ENCODE measurements at regions not wholly inside any gene's neighbourhood (a gene's known extent, or its start where the extent isn't known, plus 50 kb on each side); places are given as distances from the start of the nearest gene placed in this dataset.

- Histone ChIP-seq H2AFZ (ENCODE audit: low read depth, low read length) (no peak overlapping the region), H3K27ac (ENCODE audit: low read length) (no peak overlapping the region), H3K79me2 (ENCODE audit: insufficient read depth, low read length) (no peaks in the 10 kb centered on the region), H4K20me1 (ENCODE audit: insufficient read depth, low read length) (no peaks in the 10 kb centered on the region), H3K4me2 (ENCODE audit: insufficient read depth, low read length) (no peak overlapping the region), H3K9me3 (ENCODE audit: insufficient read depth, low read length, severe bottlenecking) (no peaks in the 10 kb centered on the region), H3K9ac (ENCODE audit: low read depth, low read length) (no peak overlapping the region), H3K4me1 (ENCODE audit: insufficient read depth, low read length) (peaks cover 11% of the 10 kb centered on the region), H3K4me3 (ENCODE audit: low read depth in 1 of 2, low read length in 2 of 2) (no peak overlapping the region), H3K36me3 (ENCODE audit: insufficient read depth, low read length) (no peaks in the 10 kb centered on the region), H3K27me3 (ENCODE audit: insufficient read depth, low read length, poor library complexity) (no peaks in the 10 kb centered on the region)
- DNase-seq (no peak), ATAC-seq (ENCODE audit: insufficient read depth, low read depth) (no peak)
- TF ChIP-seq, protein P1, sequence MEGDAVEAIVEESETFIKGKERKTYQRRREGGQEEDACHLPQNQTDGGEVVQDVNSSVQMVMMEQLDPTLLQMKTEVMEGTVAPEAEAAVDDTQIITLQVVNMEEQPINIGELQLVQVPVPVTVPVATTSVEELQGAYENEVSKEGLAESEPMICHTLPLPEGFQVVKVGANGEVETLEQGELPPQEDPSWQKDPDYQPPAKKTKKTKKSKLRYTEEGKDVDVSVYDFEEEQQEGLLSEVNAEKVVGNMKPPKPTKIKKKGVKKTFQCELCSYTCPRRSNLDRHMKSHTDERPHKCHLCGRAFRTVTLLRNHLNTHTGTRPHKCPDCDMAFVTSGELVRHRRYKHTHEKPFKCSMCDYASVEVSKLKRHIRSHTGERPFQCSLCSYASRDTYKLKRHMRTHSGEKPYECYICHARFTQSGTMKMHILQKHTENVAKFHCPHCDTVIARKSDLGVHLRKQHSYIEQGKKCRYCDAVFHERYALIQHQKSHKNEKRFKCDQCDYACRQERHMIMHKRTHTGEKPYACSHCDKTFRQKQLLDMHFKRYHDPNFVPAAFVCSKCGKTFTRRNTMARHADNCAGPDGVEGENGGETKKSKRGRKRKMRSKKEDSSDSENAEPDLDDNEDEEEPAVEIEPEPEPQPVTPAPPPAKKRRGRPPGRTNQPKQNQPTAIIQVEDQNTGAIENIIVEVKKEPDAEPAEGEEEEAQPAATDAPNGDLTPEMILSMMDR (IDR thresholded peaks at IDR 0.05; ENCODE audit: borderline replicate concordance, extremely low read depth, low read length, poor library complexity, severe bottlenecking), result no peak
- no peak for TF ChIP-seq EZH2 (IDR thresholded peaks at IDR 0.05; ENCODE audit: borderline replicate concordance, low read depth, low read length, severe bottlenecking)
These were observed 54.6 kb upstream of the GUCY1A1 start for GRCh38 chr4:155612074-155612473.

DNA sequence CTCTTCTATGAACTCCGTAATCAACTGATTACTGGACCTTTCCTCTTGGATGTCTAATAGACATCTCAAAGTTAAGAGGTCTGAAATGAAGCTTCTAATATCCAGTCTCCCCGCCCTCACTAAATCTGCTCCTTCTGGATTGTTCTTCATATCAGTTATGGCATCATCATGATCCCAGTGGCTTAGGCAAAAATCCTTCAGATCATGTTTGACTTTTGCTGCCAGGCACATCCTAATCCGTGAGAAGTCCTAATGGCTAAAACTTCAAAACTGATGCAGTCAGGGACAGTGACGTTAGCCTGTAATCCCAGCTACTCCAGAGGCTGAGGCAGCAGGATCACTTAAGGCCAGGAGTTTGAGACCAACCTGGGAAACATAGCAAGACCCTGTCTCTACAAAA lies 55.1 kb upstream of the GUCY1A1 start:
- Histone ChIP-seq H3K9ac (ENCODE audit: low read depth, low read length) (no peak overlapping the region), H3K27ac (ENCODE audit: low read length) (no peak overlapping the region), H3K4me3 (ENCODE audit: low read depth in 1 of 2, low read length in 2 of 2) (no peak overlapping the region), H3K9me3 (ENCODE audit: insufficient read depth, low read length, severe bottlenecking) (no peaks in the 10 kb centered on the region), H3K36me3 (ENCODE audit: insufficient read depth, low read length) (no peaks in the 10 kb centered on the region), H3K27me3 (ENCODE audit: insufficient read depth, low read length, poor library complexity) (no peaks in the 10 kb centered on the region), H2AFZ (ENCODE audit: low read depth, low read length) (no peak overlapping the region), H4K20me1 (ENCODE audit: insufficient read depth, low read length) (no peaks in the 10 kb centered on the region), H3K4me1 (ENCODE audit: insufficient read depth, low read length) (peaks cover 11% of the 10 kb centered on the region), H3K4me2 (ENCODE audit: insufficient read depth, low read length) (no peak overlapping the region), H3K79me2 (ENCODE audit: insufficient read depth, low read length) (no peaks in the 10 kb centered on the region)
- no peak for DNase-seq
- no peak for ATAC-seq (ENCODE audit: insufficient read depth, low read depth)
- TF ChIP-seq, protein P1 (IDR thresholded peaks at IDR 0.05; ENCODE audit: borderline replicate concordance, extremely low read depth, low read length, poor library complexity, severe bottlenecking), result no peak
- no peak for TF ChIP-seq EZH2 (IDR thresholded peaks at IDR 0.05; ENCODE audit: borderline replicate concordance, low read depth, low read length, severe bottlenecking)

DNA sequence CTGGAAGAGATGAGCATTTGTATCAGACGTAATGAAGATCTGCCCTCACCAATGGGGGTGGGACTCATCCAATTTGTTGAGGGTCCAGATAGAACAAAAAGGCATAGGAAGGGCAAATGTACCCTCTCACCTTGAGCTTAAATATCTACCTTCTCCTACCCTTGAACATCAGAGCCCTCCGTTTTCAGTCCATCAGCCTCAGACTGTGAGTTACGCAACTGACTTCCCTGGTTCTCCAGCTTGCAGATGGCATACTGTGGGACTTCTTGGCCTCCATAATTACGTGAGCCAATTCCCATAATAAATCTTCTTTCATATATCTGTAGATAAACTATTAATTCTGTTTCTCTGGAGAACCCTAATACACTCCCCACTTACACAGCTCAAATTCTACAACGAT lies 56.5 kb upstream of the GUCY1A1 start:
- Histone ChIP-seq H3K27ac (ENCODE audit: low read length) (no peak overlapping the region), H3K79me2 (ENCODE audit: insufficient read depth, low read length) (no peaks in the 10 kb centered on the region), H3K4me3 (ENCODE audit: low read depth in 1 of 2, low read length in 2 of 2) (no peak overlapping the region), H3K9me3 (ENCODE audit: insufficient read depth, low read length, severe bottlenecking) (no peaks in the 10 kb centered on the region), H3K27me3 (ENCODE audit: insufficient read depth, low read length, poor library complexity) (no peaks in the 10 kb centered on the region), H2AFZ (ENCODE audit: low read depth, low read length) (no peak overlapping the region), H4K20me1 (ENCODE audit: insufficient read depth, low read length) (no peaks in the 10 kb centered on the region), H3K4me2 (ENCODE audit: insufficient read depth, low read length) (no peak overlapping the region), H3K9ac (ENCODE audit: low read depth, low read length) (no peak overlapping the region), H3K4me1 (ENCODE audit: insufficient read depth, low read length) (peaks cover 8% of the 10 kb centered on the region), H3K36me3 (ENCODE audit: insufficient read depth, low read length) (no peaks in the 10 kb centered on the region)
- DNase-seq (no peak), ATAC-seq (ENCODE audit: insufficient read depth, low read depth) (no peak)
- TF ChIP-seq, protein P1 (IDR thresholded peaks at IDR 0.05; ENCODE audit: borderline replicate concordance, extremely low read depth, low read length, poor library complexity, severe bottlenecking), result no peak
- no peak for TF ChIP-seq EZH2 (IDR thresholded peaks at IDR 0.05; ENCODE audit: borderline replicate concordance, low read depth, low read length, severe bottlenecking)
